ENCODE measurements at regions not wholly inside any gene's neighbourhood (a gene's known extent, or its start where the extent isn't known, plus 50 kb on each side); places are given as distances from the start of the nearest gene placed in this dataset.

DNA sequence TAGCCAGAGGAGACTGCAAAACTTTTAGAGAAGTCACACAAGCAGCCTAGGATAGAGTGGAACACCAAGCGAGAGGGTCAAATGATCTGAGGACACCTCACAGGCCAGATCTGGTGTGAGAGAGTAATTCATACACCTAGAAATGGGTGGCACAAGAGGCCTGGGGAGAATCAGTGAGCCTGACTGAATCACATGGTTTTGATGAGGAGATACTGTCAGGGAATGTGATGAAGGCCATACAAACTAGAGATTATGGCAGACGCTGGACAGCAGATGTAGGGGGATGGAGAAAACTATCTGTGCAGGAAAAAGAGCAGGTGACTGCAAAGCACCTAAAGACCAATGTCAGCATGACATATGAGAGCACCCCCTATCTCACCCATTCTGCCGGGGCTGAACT lies 105.0 kb upstream of the TTC14 start:
- Histone ChIP-seq H3K27ac (no peak overlapping the region), H3K4me1 (no peaks in the 10 kb centered on the region), H2AFZ (no peak overlapping the region), H3K36me3 (ENCODE audit: control insufficient read depth, insufficient read depth, low read length) (peaks cover 3% of the 10 kb centered on the region), H3K9me3 (ENCODE audit: control insufficient read depth, low read length) (no peaks in the 10 kb centered on the region), H3K27me3 (ENCODE audit: control insufficient read depth, insufficient read depth, low read length) (no peaks in the 10 kb centered on the region), H3K4me3 (ENCODE audit: low read depth, low read length) (no peak overlapping the region), H3K9ac (no peak overlapping the region), H3K79me2 (no peaks in the 10 kb centered on the region), H3K4me2 (ENCODE audit: low read length) (no peak overlapping the region)
- TF ChIP-seq, protein P1, sequence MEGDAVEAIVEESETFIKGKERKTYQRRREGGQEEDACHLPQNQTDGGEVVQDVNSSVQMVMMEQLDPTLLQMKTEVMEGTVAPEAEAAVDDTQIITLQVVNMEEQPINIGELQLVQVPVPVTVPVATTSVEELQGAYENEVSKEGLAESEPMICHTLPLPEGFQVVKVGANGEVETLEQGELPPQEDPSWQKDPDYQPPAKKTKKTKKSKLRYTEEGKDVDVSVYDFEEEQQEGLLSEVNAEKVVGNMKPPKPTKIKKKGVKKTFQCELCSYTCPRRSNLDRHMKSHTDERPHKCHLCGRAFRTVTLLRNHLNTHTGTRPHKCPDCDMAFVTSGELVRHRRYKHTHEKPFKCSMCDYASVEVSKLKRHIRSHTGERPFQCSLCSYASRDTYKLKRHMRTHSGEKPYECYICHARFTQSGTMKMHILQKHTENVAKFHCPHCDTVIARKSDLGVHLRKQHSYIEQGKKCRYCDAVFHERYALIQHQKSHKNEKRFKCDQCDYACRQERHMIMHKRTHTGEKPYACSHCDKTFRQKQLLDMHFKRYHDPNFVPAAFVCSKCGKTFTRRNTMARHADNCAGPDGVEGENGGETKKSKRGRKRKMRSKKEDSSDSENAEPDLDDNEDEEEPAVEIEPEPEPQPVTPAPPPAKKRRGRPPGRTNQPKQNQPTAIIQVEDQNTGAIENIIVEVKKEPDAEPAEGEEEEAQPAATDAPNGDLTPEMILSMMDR (IDR thresholded peaks at IDR 0.05): no peak

DNA sequence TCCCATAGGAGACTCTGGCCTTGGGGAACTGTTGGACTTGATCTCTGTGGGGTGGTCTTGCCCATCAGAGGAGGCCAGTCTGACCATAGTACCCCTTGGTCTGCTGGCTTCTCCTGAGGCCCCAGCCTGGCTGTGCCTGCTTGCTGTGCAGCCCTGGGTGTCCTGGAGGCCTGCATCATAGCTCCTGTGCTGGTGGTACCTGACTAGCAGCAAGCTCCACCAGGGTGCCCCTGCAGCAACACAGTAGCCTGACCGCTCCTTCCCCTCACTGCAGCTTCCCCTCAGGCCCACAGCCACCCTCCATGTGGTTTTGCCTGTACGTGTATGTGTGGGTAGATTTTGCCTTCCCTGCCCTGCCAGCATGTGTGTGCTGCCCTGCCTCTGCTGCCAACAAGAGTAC lies 85.6 kb upstream of the TTC14 start:
- Histone ChIP-seq H2AFZ (no peak overlapping the region), H3K4me3 (ENCODE audit: low read depth, low read length) (no peak overlapping the region), H3K27me3 (ENCODE audit: control insufficient read depth, insufficient read depth, low read length) (no peaks in the 10 kb centered on the region), H3K9ac (no peak overlapping the region), H3K36me3 (ENCODE audit: control insufficient read depth, insufficient read depth, low read length) (no peaks in the 10 kb centered on the region), H3K27ac (no peak overlapping the region), H3K79me2 (no peaks in the 10 kb centered on the region), H3K4me1 (no peaks in the 10 kb centered on the region), H3K9me3 (ENCODE audit: control insufficient read depth, low read length) (no peaks in the 10 kb centered on the region), H3K4me2 (ENCODE audit: low read length) (no peak overlapping the region)
- TF ChIP-seq, protein P1 (IDR thresholded peaks at IDR 0.05): no peak

DNA sequence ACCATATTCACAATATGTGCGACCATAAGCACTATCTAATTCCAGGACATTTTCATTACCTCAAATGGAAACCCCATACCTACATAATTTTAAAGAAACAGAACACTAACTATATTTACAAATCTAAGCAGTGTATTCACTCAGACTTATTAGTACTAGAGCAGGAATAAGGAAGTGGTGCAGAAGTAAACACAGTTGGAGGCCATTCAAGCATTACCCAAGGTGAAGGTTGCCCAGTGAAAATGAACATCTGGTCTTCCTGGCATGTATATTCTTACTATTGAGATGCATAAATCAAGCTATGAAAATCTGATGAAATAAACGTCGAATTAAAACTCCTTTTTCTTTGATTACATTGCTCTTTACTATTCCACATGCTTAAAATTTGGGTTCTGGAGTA lies 78.9 kb upstream of the TTC14 start:
- no peak overlapping the region for H3K9ac ChIP-seq
- H3K4me1 ChIP-seq: no peaks in the 10 kb centered on the region
- H3K4me3 ChIP-seq (ENCODE audit: low read depth, low read length): no peak overlapping the region
- no peaks in the 10 kb centered on the region for H3K27me3 ChIP-seq (ENCODE audit: control insufficient read depth, insufficient read depth, low read length)
- H3K79me2 ChIP-seq: no peaks in the 10 kb centered on the region
- TF ChIP-seq, protein P1 (IDR thresholded peaks at IDR 0.05): no peak
- H3K4me2 ChIP-seq (ENCODE audit: low read length): no peak overlapping the region
- no peak overlapping the region for H3K27ac ChIP-seq
- no peak overlapping the region for H2AFZ ChIP-seq
- peaks cover 3% of the 10 kb centered on the region for H3K9me3 ChIP-seq (ENCODE audit: control insufficient read depth, low read length)
- no peaks in the 10 kb centered on the region for H3K36me3 ChIP-seq (ENCODE audit: control insufficient read depth, insufficient read depth, low read length)

DNA sequence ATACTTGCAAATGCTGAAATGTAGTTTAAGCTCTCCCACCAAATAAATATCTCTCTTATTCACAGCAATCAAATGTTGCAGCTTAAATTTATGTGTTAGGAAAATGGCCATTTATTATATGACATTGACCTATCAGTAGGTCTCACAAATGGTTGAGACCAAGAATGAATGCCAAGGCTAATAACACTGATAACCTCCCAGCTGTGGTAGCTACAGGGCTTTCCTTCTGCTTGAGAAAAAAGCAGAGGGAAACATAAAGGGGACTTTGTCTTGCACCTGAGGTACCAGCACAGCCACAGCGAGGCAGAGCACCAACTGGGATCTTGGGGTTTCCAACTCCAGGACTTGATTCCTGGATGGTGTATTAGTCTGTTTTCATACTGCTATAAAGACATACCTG lies 73.1 kb upstream of the TTC14 start:
- H3K4me1 ChIP-seq: no peaks in the 10 kb centered on the region

DNA sequence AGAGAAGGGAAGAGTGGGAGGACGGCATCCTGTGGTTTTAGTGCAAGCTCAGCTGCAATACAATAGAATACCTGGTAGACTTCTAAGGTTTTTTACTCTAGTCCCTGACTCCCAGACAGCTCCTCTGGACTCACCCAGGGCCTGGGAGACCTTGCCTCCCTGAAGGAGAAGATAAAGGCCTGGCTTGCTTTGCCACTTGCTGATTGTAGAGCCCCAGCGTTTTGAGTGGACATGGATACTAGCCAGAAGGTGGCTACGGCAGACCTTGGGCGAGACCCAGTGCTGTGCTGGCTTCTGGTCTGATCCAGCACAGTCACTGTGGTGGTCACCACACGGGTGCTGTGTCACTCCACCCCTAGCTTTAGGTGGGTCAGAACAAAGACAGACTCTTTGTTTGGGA lies 72.2 kb upstream of the TTC14 start:
- Histone ChIP-seq H3K9ac (no peak overlapping the region), H3K4me1 (no peaks in the 10 kb centered on the region), H3K4me2 (ENCODE audit: low read length) (no peak overlapping the region), H3K9me3 (ENCODE audit: control insufficient read depth, low read length) (peaks cover 6% of the 10 kb centered on the region), H2AFZ (no peak overlapping the region), H3K27ac (no peak overlapping the region), H3K27me3 (ENCODE audit: control insufficient read depth, insufficient read depth, low read length) (no peaks in the 10 kb centered on the region), H3K79me2 (no peaks in the 10 kb centered on the region), H3K36me3 (ENCODE audit: control insufficient read depth, insufficient read depth, low read length) (no peaks in the 10 kb centered on the region), H3K4me3 (ENCODE audit: low read depth, low read length) (no peak overlapping the region)
- TF ChIP-seq, protein P1 (IDR thresholded peaks at IDR 0.05): no peak

More for the DNA sequence above, 73.1 kb upstream of the TTC14 start:
- H3K27me3 ChIP-seq (ENCODE audit: control insufficient read depth, insufficient read depth, low read length): no peaks in the 10 kb centered on the region
- no peak overlapping the region for H3K4me3 ChIP-seq (ENCODE audit: low read depth, low read length)
- H3K9ac ChIP-seq: no peak overlapping the region
- TF ChIP-seq, protein P1 (IDR thresholded peaks at IDR 0.05): no peak
- H3K79me2 ChIP-seq: no peaks in the 10 kb centered on the region
- no peak overlapping the region for H3K27ac ChIP-seq
- no peak overlapping the region for H3K4me2 ChIP-seq (ENCODE audit: low read length)
- H2AFZ ChIP-seq: no peak overlapping the region
- H3K9me3 ChIP-seq (ENCODE audit: control insufficient read depth, low read length): peaks cover 6% of the 10 kb centered on the region
- no peaks in the 10 kb centered on the region for H3K36me3 ChIP-seq (ENCODE audit: control insufficient read depth, insufficient read depth, low read length)

All from parathyroid adenoma (tissue), 2 donors.